ENCODE measurements at regions not wholly inside any gene's neighbourhood (a gene's known extent, or its start where the extent isn't known, plus 50 kb on each side); places are given as distances from the start of the nearest gene placed in this dataset.

DNA sequence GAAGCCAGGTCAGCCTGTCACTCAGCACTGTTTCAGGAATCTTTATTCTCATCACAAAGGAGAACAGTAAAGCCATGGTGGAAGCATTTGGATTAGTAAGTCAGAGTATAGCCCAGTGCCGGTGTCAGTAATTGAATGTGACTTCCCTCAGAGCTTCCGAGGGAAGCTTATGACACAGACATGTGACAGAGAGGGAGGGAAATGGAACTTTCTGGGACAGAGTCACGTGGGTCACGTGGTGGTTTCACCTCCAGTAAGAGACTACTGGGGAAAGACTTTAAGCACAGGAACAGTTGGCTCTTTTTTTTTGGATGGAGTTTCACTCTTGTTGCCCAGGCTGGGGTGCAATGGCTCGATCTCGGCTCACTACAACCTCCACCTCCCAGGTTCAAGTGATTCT is 53.3 kb upstream of the CCDC160 start:
- Histone ChIP-seq H3K79me2 (ENCODE audit: control insufficient read depth, low read length) (no peaks in the 10 kb centered on the region), H3K27ac (ENCODE audit: low read depth, low read length) (no peak overlapping the region), H3F3A (ENCODE audit: control insufficient read depth, insufficient read depth) (no peaks in the 10 kb centered on the region), H3K4me3 (ENCODE audit: low read length) (no peak overlapping the region), H3K4me2 (ENCODE audit: low read length) (no peak overlapping the region), H3K27me3 (ENCODE audit: control insufficient read depth, low read length) (peaks cover 3% of the 10 kb centered on the region; the same call in 1 of the 2 replicates), H3K9me2 (replicated peaks; ENCODE audit: control insufficient read depth, low read length) (no peaks in the 10 kb centered on the region), H4K20me1 (ENCODE audit: control insufficient read depth, insufficient read depth, low read depth, low read length) (no peaks in the 10 kb centered on the region), H3K9me3 (ENCODE audit: control insufficient read depth, insufficient read depth, low read length) (no peaks in the 10 kb centered on the region), H3K4me1 (ENCODE audit: control insufficient read depth, low read length) (no peaks in the 10 kb centered on the region), H3K36me3 (ENCODE audit: control insufficient read depth, low read length) (no peaks in the 10 kb centered on the region)
- TF ChIP-seq, protein P1, sequence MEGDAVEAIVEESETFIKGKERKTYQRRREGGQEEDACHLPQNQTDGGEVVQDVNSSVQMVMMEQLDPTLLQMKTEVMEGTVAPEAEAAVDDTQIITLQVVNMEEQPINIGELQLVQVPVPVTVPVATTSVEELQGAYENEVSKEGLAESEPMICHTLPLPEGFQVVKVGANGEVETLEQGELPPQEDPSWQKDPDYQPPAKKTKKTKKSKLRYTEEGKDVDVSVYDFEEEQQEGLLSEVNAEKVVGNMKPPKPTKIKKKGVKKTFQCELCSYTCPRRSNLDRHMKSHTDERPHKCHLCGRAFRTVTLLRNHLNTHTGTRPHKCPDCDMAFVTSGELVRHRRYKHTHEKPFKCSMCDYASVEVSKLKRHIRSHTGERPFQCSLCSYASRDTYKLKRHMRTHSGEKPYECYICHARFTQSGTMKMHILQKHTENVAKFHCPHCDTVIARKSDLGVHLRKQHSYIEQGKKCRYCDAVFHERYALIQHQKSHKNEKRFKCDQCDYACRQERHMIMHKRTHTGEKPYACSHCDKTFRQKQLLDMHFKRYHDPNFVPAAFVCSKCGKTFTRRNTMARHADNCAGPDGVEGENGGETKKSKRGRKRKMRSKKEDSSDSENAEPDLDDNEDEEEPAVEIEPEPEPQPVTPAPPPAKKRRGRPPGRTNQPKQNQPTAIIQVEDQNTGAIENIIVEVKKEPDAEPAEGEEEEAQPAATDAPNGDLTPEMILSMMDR (IDR thresholded peaks at IDR 0.05; ENCODE audit: low read depth, low read length, poor library complexity, severe bottlenecking): no peak
- TF ChIP-seq EZH2phosphoT487 (IDR thresholded peaks at IDR 0.05; ENCODE audit: borderline replicate concordance, low read length): no peak

DNA sequence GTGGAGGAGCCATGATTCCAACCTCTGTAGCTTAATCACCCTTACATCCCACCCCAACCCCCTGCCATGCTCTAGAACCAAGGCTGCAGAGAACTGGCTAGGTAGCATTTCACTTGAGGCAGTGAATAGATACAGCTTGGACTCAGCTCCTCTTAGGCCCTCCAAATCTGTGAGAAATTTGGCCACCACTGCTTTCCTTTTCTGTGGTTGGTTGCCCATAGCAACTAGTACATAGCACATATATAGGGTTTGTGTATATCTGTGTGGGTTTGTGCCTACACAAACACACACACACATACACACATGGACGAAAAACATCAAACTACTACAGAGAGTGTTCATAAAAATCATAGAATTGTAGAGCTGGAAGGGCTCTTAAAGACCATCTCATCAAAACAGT is 52.0 kb upstream of the CCDC160 start:
- Histone ChIP-seq H3F3A (ENCODE audit: control insufficient read depth, insufficient read depth) (no peaks in the 10 kb centered on the region), H3K27me3 (ENCODE audit: control insufficient read depth, low read length) (peaks cover 3% of the 10 kb centered on the region; the same call in 1 of the 2 replicates), H3K4me1 (ENCODE audit: control insufficient read depth, low read length) (no peaks in the 10 kb centered on the region), H3K9me3 (ENCODE audit: control insufficient read depth, insufficient read depth, low read length) (no peaks in the 10 kb centered on the region), H3K27ac (ENCODE audit: low read depth, low read length) (no peak overlapping the region), H3K4me3 (ENCODE audit: low read length) (no peak overlapping the region), H3K4me2 (ENCODE audit: low read length) (no peak overlapping the region), H3K36me3 (ENCODE audit: control insufficient read depth, low read length) (no peaks in the 10 kb centered on the region), H3K79me2 (ENCODE audit: control insufficient read depth, low read length) (no peaks in the 10 kb centered on the region), H3K9me2 (replicated peaks; ENCODE audit: control insufficient read depth, low read length) (no peaks in the 10 kb centered on the region), H4K20me1 (ENCODE audit: control insufficient read depth, insufficient read depth, low read depth, low read length) (no peaks in the 10 kb centered on the region)
- TF ChIP-seq, protein P1 (IDR thresholded peaks at IDR 0.05; ENCODE audit: low read depth, low read length, poor library complexity, severe bottlenecking): no peak
- TF ChIP-seq EZH2phosphoT487 (IDR thresholded peaks at IDR 0.05; ENCODE audit: borderline replicate concordance, low read length): no peak

DNA sequence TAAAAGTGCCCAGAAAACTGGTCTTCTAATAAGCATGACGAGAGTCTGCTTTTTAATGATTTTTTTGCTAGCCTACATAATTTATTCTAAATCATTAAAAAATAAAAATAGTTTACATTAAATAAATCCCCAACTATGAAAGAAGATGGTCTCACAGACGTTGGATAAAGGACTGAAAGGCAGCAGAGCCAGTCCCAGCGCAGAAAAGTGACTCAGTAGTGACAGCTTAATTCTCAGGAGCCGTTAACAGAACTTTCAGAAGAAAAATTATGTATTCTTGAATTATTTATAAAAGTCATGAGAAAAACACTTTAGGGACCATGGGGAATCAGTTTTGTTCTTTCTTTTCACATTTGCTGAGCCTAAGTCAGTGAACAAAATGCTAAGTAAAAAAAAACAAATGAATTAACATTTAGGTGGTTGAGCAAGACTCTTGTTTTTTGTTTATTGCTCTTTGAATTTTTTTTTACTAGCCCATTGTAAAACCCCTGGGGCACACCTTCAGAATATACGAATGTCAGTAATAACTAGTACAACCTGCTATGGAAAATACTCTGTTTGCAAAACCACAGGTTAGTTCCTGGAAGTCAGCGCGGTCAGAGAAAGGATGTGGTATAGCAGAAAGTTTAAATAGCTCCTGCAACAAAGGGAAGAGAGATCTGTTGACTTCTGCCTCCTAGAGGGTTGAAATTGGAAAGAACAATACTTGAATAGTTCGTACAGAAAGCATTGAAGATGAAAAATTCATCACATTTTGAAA is 50.4 kb upstream of the CCDC160 start:
- Histone ChIP-seq H4K20me1 (ENCODE audit: control insufficient read depth, insufficient read depth, low read depth, low read length) (no peaks in the 10 kb centered on the region), H3K4me3 (ENCODE audit: low read length) (no peak overlapping the region), H3K27ac (ENCODE audit: low read depth, low read length) (no peak overlapping the region), H3K9me3 (ENCODE audit: control insufficient read depth, insufficient read depth, low read length) (no peaks in the 10 kb centered on the region), H3K27me3 (ENCODE audit: control insufficient read depth, low read length) (no peaks in the 10 kb centered on the region), H3K79me2 (ENCODE audit: control insufficient read depth, low read length) (no peaks in the 10 kb centered on the region), H3K4me2 (ENCODE audit: low read length) (no peak overlapping the region), H3K9me2 (replicated peaks; ENCODE audit: control insufficient read depth, low read length) (no peaks in the 10 kb centered on the region), H3F3A (ENCODE audit: control insufficient read depth, insufficient read depth) (no peaks in the 10 kb centered on the region), H3K4me1 (ENCODE audit: control insufficient read depth, low read length) (no peaks in the 10 kb centered on the region), H3K36me3 (ENCODE audit: control insufficient read depth, low read length) (no peaks in the 10 kb centered on the region)
- TF ChIP-seq EZH2phosphoT487 (IDR thresholded peaks at IDR 0.05; ENCODE audit: borderline replicate concordance, low read length): no peak
- TF ChIP-seq, protein P1 (IDR thresholded peaks at IDR 0.05; ENCODE audit: low read depth, low read length, poor library complexity, severe bottlenecking): no peak

All from DOHH2 (cell line).